HG02943 (cell line): ENCODE measurements at regions not wholly inside any gene's neighbourhood (a gene's known extent, or its start where the extent isn't known, plus 50 kb on each side); places are given as distances from the start of the nearest gene placed in this dataset.
"Not testable (repeated sequence)": the region's sequence is repeated elsewhere in the genome, so short reads cannot be mapped to it uniquely, and the experiment has no call there.

Experiments used
- ATAC-seq: cut with Tn5 transposase; IDR thresholded peaks from one replicate; pipeline ENCODE4 v1.9.1; 2021; ENCODE audit warnings: mild to moderate bottlenecking, low read depth, moderate library complexity; ENCODE audit not compliant: unreplicated experiment

GRCh38 chr12:68387338-68387737 lies 55.2 kb upstream of the MDM1 start:
- no peak for ATAC-seq

DNA sequence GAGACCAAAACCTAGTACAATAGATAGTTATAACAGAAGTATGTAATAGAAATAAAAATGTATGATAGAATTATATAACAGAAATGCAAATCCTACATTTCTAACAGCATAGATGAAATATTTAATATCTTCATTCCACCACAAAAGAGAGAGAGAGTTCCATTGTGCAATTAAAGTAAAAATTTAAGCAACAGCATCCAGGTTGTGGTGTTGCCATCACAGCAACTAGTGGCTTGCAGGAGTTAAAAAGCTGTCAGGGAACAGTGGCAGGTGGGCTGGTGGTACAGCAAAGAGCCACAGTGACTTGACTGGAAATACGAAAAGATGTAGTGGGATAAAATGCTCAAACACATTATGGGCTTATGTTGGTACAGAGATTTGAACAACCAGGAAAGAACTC lies 57.1 kb upstream of the MDM1 start:
- no peak for ATAC-seq

DNA sequence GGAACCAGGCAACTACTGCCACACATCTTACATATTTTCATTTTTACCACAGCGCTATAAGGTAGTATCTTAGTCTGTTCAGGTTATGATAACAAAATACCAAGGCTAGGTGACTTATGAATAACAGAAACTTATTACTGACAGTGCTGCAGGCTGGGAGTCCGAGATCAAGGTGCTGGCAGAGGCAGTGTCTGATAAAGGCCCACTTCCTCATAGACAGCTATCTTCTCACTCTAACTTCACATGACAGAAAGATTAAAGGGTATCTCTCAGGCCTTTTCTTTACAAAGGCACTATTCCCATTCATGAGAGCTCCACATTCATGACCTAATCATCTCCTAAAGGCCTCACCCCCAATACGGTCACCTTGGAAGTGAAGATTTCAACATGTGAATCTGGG lies 59.8 kb upstream of the MDM1 start:
- ATAC-seq, result no peak

- ATAC-seq, result no peak
These were observed 60.2 kb upstream of the MDM1 start for GRCh38 chr12:68392376-68392775.

- no peak for ATAC-seq
These were observed 61.3 kb upstream of the MDM1 start for GRCh38 chr12:68393417-68393816.

GRCh38 chr12:68397566-68398158 lies 65.5 kb upstream of the MDM1 start:
- no peak for ATAC-seq

DNA sequence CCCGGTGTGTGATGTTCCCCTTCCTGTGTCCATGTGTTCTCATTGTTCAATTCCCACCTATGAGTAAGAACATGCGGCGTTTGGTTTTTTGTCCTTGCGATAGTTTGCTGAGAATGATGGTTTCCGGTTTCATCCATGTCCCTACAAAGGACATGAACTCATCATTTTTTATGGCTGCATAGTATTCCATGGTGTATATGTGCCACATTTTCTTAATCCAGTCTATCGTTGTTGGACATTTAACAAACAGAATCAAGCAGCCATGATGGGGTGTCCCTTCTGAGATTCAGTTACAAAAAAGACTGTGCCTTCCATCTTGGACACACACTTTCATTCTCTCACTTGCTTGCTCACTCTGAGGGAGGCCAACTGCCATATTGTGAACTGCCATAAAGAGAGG lies 66.5 kb upstream of the MDM1 start:
- not testable (repeated sequence) for ATAC-seq

GRCh38 chr12:68400226-68400829 lies 68.2 kb upstream of the MDM1 start:
- ATAC-seq, result no peak

- ATAC-seq, result no peak
These were observed 70.3 kb upstream of the MDM1 start for GRCh38 chr12:68402422-68402821.

DNA sequence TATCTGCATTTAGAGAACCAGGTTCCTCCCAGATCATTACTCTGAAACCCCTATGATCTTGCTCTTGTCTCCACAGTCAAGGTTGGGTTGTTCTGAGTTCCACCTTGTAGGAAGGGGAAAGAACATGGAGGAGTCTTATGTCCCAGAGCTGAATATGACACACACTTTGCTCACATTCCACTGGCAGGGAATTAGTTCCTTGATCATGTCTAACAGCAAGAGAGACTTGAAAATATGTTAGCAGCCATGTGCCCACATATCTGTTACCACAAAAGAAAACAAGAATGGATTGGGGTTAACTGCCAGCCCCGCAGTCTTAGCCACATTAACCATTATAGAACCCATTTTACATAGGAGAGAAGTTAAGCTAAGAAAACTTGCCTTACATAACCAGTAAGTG lies 71.1 kb upstream of the MDM1 start:
- ATAC-seq, result no peak

DNA sequence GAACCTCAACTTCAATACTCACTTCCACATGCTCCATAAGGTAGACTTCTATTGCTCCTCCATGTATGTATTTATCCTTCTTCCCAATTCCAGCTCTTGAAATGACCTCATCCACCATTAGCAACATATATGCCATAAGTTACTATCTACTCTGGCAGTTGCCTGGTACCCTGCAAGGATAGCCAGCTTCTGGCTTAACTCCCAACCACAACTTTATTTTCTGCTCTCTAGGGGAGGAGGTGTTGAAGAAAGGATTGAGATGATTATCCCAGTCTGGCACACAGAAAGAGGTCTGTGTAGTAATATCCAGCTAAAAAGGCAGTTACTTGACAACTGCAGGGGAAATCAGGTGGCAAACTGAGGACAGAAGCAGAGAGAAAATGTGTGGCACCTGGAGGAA lies 71.5 kb upstream of the MDM1 start:
- ATAC-seq, result no peak

DNA sequence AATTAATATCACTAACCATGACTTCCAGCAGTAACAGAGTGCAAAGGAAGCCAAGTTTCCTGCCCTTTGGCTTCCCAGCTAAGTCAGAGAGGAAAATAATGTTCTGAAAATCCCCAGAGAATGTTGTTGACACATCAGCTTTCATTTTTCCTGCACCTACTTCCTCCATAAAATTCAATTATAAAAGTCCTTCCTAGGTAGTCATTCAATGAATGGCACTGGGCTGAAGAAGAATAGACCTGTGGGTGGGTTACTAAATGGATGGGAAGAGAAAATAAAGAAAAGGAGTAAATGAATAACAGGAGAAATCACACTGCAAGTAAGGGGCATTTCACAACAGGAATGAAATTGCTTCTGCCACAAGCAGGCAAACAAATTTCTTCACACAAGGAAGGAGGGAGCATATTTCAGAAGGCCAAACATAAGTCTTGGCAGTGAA lies 73.2 kb upstream of the MDM1 start:
- no peak for ATAC-seq

- no peak for ATAC-seq
These were observed 74.0 kb upstream of the MDM1 start for GRCh38 chr12:68406134-68406576.

GRCh38 chr12:68406911-68407310 lies 74.7 kb upstream of the MDM1 start:
- ATAC-seq, result no peak

GRCh38 chr12:68410018-68410660 lies 78.0 kb upstream of the MDM1 start:
- no peak for ATAC-seq

GRCh38 chr12:68411371-68411770 lies 79.2 kb upstream of the MDM1 start:
- no peak for ATAC-seq

- ATAC-seq, result no peak
These were observed 82.8 kb upstream of the MDM1 start for GRCh38 chr12:68414988-68415387.

DNA sequence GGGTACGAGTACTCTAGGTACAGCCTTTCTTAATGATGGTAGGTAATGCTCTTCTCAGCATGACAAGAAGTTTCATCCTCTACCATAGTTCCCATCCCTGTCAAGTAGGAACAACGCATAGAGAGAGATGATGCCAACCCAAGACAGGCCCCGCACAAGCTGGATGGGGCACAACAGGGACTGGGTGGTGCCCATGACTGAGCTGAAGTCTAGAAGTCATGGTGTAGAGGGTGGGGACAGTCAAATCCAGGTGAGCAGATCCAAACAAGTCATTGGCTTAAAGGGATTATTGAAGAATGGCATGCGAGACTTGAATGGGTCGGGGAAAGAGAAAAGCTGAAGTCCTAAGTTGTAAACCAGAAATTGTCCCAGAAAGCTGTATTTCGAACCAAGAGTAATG lies 84.2 kb upstream of the MDM1 start:
- no peak for ATAC-seq

DNA sequence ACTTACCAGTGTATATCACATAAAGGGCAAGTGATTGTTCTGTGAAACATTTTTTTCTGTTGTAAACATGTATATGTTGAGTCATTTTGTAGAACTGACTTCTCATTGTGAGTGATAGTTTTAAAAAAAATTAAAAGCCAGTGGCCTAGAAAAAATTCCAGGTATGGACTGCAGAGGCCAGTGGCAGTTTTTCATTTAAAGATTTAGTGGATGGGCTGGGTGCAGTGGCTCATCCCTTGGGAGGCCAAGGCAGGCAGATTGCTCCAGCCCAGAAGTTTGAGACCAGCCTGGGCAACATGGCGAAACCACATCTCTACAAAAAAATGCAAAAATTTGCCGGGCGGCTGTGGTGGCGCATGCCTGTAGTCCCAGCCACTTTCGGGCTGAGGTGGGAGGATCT lies 84.7 kb upstream of the MDM1 start:
- no peak for ATAC-seq

DNA sequence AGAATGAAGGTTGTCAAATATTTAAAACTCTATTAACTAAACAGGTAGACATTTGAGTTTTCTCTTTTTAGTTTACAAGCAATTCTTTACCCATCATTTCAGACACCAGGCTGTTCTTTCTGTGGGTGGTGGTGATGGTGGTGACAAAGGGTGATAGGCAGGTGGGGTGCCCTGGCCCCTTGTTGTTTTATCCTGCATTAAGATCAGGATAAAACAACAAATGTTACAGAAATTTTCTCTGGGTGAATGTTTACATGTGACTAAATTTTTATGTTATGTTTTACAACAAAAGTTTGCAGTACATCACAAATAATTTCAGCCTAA lies 85.9 kb upstream of the MDM1 start:
- no peak for ATAC-seq

DNA sequence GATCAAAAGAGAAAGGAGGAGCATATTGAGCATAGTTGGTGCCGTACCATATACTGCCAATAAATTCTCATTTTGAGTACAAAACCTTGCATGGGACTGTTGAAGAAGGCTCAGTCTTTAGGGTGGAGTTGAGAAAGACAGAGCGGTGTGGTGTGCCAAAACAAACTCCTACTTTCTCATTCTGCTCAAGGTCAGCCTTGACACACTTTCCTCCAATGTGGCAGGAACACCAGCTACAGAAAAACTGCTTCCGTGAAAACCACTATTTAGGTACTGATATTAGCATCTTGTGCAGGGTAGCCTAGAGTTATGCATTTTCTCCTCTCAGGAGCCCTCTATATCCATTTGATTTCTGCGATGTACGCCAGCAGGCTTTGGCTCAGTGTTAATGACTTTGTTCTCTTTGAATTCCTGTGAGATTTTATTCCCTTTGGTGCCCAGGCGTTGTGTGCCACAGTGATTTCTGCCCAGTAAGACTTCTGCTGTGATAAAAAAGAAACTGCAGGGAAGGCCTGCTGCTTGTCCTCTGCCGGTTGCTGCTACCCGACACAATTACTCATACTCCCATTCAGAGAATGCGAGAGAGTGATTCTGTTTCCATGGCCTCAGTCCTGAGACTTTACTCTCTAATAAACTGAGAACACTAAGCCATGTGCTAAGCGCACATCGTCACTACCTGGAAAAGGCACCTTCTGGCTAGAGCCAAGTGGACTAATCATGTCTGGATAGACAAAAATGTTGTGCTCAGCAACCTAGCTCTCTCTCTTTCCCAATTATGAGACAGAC lies 88.3 kb upstream of the MDM1 start:
- ATAC-seq, result no peak

DNA sequence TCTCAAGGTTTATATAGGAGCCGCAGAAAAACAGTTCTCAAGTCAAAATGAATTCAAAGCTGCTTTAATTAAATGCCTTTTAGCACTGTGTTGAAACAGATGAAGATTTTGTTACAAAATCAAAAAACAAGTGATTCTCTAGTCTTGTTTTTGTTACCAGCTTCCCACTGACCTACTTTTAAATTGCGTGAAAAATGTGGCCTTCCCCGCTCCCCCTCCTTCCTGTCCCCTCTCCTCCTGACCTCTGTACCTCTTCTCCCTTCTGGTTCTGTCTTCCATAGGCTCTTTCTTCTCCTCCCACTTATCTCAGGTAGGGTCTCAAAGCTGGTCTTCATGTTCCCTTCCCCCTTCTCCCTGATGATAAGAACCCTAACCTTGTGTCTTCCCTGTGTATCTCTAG lies 90.0 kb upstream of the MDM1 start:
- ATAC-seq, result no peak
